ENCODE measurements at regions not wholly inside any gene's neighbourhood (a gene's known extent, or its start where the extent isn't known, plus 50 kb on each side); places are given as distances from the start of the nearest gene placed in this dataset.
"Not testable (repeated sequence)": the region's sequence is repeated elsewhere in the genome, so short reads cannot be mapped to it uniquely, and the experiment has no call there.

GRCh38 chr10:111595173-111595572 is 518.3 kb downstream of the ADRA2A start:
- no peak for DNase-seq (ENCODE audit: low spot score)

- peak; percentile 12 for DNase-seq (ENCODE audit: low spot score)
Measured at GRCh38 chr10:111598433-111599059, 521.7 kb downstream of the ADRA2A start.

GRCh38 chr10:111599943-111600342 is 523.1 kb downstream of the ADRA2A start:
- DNase-seq (ENCODE audit: low spot score): no peak

- DNase-seq (ENCODE audit: low spot score): no peak
Measured at GRCh38 chr10:111600772-111601171, 523.9 kb downstream of the ADRA2A start.

GRCh38 chr10:111612273-111612672 is 535.4 kb downstream of the ADRA2A start:
- DNase-seq (ENCODE audit: low spot score): no peak

- DNase-seq (ENCODE audit: low spot score): no peak
Measured at GRCh38 chr10:111634191-111634590, 549.4 kb downstream of the GPAM start.

GRCh38 chr10:111646021-111646420 is 537.5 kb downstream of the GPAM start:
- DNase-seq (ENCODE audit: low spot score): no peak

- no peak for DNase-seq (ENCODE audit: low spot score)
Measured at GRCh38 chr10:111648046-111648445, 535.5 kb downstream of the GPAM start.

GRCh38 chr10:111649080-111649479 is 534.5 kb downstream of the GPAM start:
- not testable (repeated sequence) for DNase-seq (ENCODE audit: low spot score)

- DNase-seq (ENCODE audit: low spot score): no peak
Measured at GRCh38 chr10:111650088-111650487, 533.5 kb downstream of the GPAM start.

GRCh38 chr10:111656066-111656465 is 527.5 kb downstream of the GPAM start:
- no peak for DNase-seq (ENCODE audit: low spot score)

- peak; percentile 43 for DNase-seq (ENCODE audit: low spot score)
Measured at GRCh38 chr10:111677759-111678158, 505.8 kb downstream of the GPAM start.

- DNase-seq (ENCODE audit: low spot score): no peak
Measured at GRCh38 chr10:111686796-111687195, 496.8 kb downstream of the GPAM start.

- DNase-seq (ENCODE audit: low spot score): no peak
Measured at GRCh38 chr10:111698711-111699110, 484.9 kb downstream of the GPAM start.

- no peak for DNase-seq (ENCODE audit: low spot score)
Measured at GRCh38 chr10:111703986-111704385, 479.6 kb downstream of the GPAM start.

- DNase-seq (ENCODE audit: low spot score): no peak
Measured at GRCh38 chr10:111705021-111705420, 478.5 kb downstream of the GPAM start.

- DNase-seq (ENCODE audit: low spot score): no peak
Measured at GRCh38 chr10:111706331-111706730, 477.2 kb downstream of the GPAM start.

GRCh38 chr10:111707076-111707475 is 476.5 kb downstream of the GPAM start:
- no peak for DNase-seq (ENCODE audit: low spot score)

- DNase-seq (ENCODE audit: low spot score): no peak
Measured at GRCh38 chr10:111709603-111710002, 474.0 kb downstream of the GPAM start.

GRCh38 chr10:111716032-111716431 is 467.5 kb downstream of the GPAM start:
- DNase-seq (ENCODE audit: low spot score): no peak

GRCh38 chr10:111724121-111724520 is 459.4 kb downstream of the GPAM start:
- DNase-seq (ENCODE audit: low spot score): no peak

- DNase-seq (ENCODE audit: low spot score): no peak
Measured at GRCh38 chr10:111725050-111725449, 458.5 kb downstream of the GPAM start.

- no peak for DNase-seq (ENCODE audit: low spot score)
Measured at GRCh38 chr10:111732166-111732785, 451.3 kb downstream of the GPAM start.
